ENCODE measurements at regions not wholly inside any gene's neighbourhood (a gene's known extent, or its start where the extent isn't known, plus 50 kb on each side); places are given as distances from the start of the nearest gene placed in this dataset.
"Not testable (repeated sequence)": the region's sequence is repeated elsewhere in the genome, so short reads cannot be mapped to it uniquely, and the experiment has no call there.

- DNase-seq = no peak
Measured at GRCh38 chr1:189289346-189289745, 1188.3 kb downstream of the BRINP3 start.

GRCh38 chr1:189301235-189301634, 1176.4 kb downstream of the BRINP3 start:
- no peak for DNase-seq

- DNase-seq = no peak
Measured at GRCh38 chr1:189305279-189305678, 1172.4 kb downstream of the BRINP3 start.

- no peak for DNase-seq
Measured at GRCh38 chr1:189311915-189312314, 1165.7 kb downstream of the BRINP3 start.

GRCh38 chr1:189312499-189312898, 1165.2 kb downstream of the BRINP3 start:
- DNase-seq = no peak

- no peak for DNase-seq
Measured at GRCh38 chr1:189313488-189313887, 1164.2 kb downstream of the BRINP3 start.

- DNase-seq = no peak
Measured at GRCh38 chr1:189315035-189315901, 1162.4 kb downstream of the BRINP3 start.

- DNase-seq = no peak
Measured at GRCh38 chr1:189323091-189323490, 1154.6 kb downstream of the BRINP3 start.

- not testable (repeated sequence) for DNase-seq
Measured at GRCh38 chr1:189331071-189331470, 1146.6 kb downstream of the BRINP3 start.

- no peak for DNase-seq
Measured at GRCh38 chr1:189336115-189337100, 1141.3 kb downstream of the BRINP3 start.

- DNase-seq = no peak
Measured at GRCh38 chr1:189349607-189350006, 1128.1 kb downstream of the BRINP3 start.

GRCh38 chr1:189350983-189351616, 1126.6 kb downstream of the BRINP3 start:
- DNase-seq = no peak

- DNase-seq = no peak
Measured at GRCh38 chr1:189351960-189352359, 1125.7 kb downstream of the BRINP3 start.

- DNase-seq = no peak
Measured at GRCh38 chr1:189356206-189356605, 1121.5 kb downstream of the BRINP3 start.

- no peak for DNase-seq
Measured at GRCh38 chr1:189357317-189357716, 1120.3 kb downstream of the BRINP3 start.

- DNase-seq = no peak
Measured at GRCh38 chr1:189369612-189370011, 1108.1 kb downstream of the BRINP3 start.

- no peak for DNase-seq
Measured at GRCh38 chr1:189374816-189375215, 1102.8 kb downstream of the BRINP3 start.

GRCh38 chr1:189405419-189405818, 1072.2 kb downstream of the BRINP3 start:
- no peak for DNase-seq

GRCh38 chr1:189409774-189410173, 1067.9 kb downstream of the BRINP3 start:
- DNase-seq = no peak

GRCh38 chr1:189424746-189425331, 1052.8 kb downstream of the BRINP3 start:
- DNase-seq = no peak

- DNase-seq = no peak
Measured at GRCh38 chr1:189429610-189430009, 1048.1 kb downstream of the BRINP3 start.

GRCh38 chr1:189431447-189431846, 1046.2 kb downstream of the BRINP3 start:
- no peak for DNase-seq

GRCh38 chr1:189432753-189433152, 1044.9 kb downstream of the BRINP3 start:
- no peak for DNase-seq
